ENCODE measurements at regions not wholly inside any gene's neighbourhood (a gene's known extent, or its start where the extent isn't known, plus 50 kb on each side); places are given as distances from the start of the nearest gene placed in this dataset.

DNA sequence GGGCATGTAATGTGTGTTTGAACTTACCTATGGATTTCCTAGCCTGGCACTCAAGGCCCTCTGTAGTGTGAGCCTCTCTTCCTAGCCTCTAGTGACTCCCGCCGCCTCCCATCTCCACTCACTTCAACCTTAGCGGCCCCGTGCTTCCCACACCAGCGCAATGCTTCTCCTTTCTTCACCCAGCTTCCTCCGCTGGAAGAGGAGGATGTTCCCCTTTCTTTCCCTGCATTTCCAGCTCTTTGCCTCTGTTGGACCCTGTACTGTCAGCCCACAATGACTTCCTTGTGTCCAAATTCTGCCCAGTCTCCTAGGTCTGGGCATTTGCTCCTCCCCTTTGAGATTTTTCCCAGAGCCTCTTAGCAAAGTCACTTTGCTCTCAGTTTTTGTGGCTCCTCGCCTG lies 138.1 kb upstream of the IRF2BP2 start:
- Mint-ChIP-seq H3K4me3 (no peak overlapping the region), H3K27me3 (no peaks in the 10 kb centered on the region), H3K9me3 (no peaks in the 10 kb centered on the region), H3K4me1 (no peaks in the 10 kb centered on the region), H3K36me3 (ENCODE audit: low read depth) (no peaks in the 10 kb centered on the region), H3K27ac (no peak overlapping the region)
- TF ChIP-seq CTCF (IDR thresholded peaks at IDR 0.05) = no peak
- ChIA-PET CTCF (no interaction called here), POLR2A (interaction anchor here (1.5 kb wide), 1 partner anchor 23 kb away, joined by 3 read pairs; no protein-coding TSS in a partner anchor)
- ATAC-seq (ENCODE audit: low read depth) (no peak), DNase-seq (no peak)
- intact Hi-C loops (cut with micrococcal nuclease) = no loop called here

DNA sequence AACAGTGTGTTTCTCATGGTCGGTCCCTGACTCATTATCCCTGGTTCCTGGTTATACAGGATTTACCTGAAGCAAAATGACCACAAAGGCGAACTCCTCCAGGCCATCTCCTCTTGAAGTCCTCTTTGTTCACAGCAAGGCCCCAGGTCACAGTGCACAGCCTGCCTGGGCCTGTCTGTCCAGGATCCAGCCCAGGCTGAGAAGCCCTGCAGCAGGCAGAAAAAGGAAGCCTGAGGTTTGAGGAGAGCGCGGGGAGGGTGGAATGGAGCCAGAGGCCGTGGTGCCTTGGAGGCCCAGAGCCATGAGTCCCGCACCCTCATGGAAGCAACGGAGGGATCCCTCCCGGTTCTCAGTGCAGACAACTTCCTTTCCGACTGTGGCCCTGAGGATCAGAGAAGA lies 136.8 kb upstream of the IRF2BP2 start:
- Mint-ChIP-seq H3K27me3 (no peaks in the 10 kb centered on the region), H3K36me3 (ENCODE audit: low read depth) (no peaks in the 10 kb centered on the region), H3K4me1 (no peaks in the 10 kb centered on the region), H3K4me3 (no peak overlapping the region), H3K27ac (no peak overlapping the region), H3K9me3 (no peaks in the 10 kb centered on the region)
- ATAC-seq (ENCODE audit: low read depth) (no peak), DNase-seq (no peak)
- POLR2A ChIA-PET = interaction anchor here (1.5 kb wide), 1 partner anchor 24 kb away, joined by 3 read pairs; no protein-coding TSS in a partner anchor
- no peak for TF ChIP-seq CTCF (IDR thresholded peaks at IDR 0.05)
- CTCF ChIA-PET = no interaction called here
- intact Hi-C loops (cut with micrococcal nuclease) = no loop called here

DNA sequence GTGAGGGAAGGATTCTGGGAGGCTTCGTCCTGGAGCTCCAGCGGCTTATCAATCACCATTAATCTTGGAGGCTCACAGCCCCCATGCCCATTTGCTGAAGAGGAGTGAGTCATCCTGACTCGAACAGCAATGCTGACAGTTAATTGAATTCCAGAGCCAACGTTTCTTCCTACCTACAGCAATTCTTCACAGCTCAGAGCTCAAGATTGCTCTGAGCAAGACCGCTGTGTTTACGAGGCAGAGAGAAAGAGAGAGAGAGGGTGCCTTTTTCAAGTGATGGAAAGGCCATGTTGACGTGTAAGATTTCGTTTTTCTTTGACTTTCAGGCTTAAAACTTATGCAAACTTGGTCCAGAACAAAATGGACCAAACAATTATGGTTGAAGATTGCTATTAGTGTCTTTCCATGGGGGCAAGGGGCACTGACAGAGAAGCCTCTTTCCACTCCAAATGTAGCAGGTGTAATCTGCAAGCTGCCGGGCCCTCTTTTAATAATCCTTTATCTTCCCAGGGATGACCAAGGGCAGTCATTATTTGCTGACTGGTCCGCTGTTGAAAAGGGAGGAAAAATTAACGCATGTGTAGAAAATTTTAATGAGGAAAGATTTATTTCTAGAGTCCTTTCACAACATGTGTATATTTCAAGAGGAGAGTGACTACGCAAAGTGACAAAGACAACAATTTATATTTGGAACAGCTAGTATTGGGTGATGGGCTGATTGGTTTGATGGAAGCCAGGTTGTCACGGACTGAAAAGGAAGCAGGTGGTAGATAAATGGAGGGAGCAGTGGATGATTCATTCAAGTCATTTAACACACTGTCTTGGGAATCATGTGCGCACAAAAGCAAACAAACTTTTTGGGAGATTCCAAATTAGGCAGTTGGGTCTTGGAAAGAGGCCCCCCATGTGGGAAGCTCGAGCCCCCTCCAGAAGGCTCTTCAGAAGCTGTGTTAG lies 136.1 kb upstream of the IRF2BP2 start:
- TF ChIP-seq CTCF (IDR thresholded peaks at IDR 0.05) = no peak
- CTCF ChIA-PET = no interaction called here
- H3K36me3 Mint-ChIP-seq (ENCODE audit: low read depth) = no peaks in the 10 kb centered on the region

GRCh38 chr1:234745276-234745675 lies 135.3 kb upstream of the IRF2BP2 start:
- Mint-ChIP-seq H3K4me1 (no peaks in the 10 kb centered on the region), H3K36me3 (ENCODE audit: low read depth) (no peaks in the 10 kb centered on the region), H3K4me3 (no peak overlapping the region), H3K27me3 (no peaks in the 10 kb centered on the region), H3K9me3 (no peaks in the 10 kb centered on the region), H3K27ac (no peak overlapping the region)
- no peak for TF ChIP-seq CTCF (IDR thresholded peaks at IDR 0.05)
- DNase-seq (no peak), ATAC-seq (ENCODE audit: low read depth) (no peak)
- ChIA-PET POLR2A (no interaction called here), CTCF (no interaction called here)
- intact Hi-C loops (cut with micrococcal nuclease) = no loop called here

More for the DNA sequence above, 136.1 kb upstream of the IRF2BP2 start:
- H3K4me3 Mint-ChIP-seq = no peak overlapping the region
- POLR2A ChIA-PET = no interaction called here
- no peak overlapping the region for H3K27ac Mint-ChIP-seq
- H3K9me3 Mint-ChIP-seq = no peaks in the 10 kb centered on the region
- DNase-seq (no peak), ATAC-seq (ENCODE audit: low read depth) (no peak)
- no peaks in the 10 kb centered on the region for H3K4me1 Mint-ChIP-seq
- intact Hi-C loops (cut with micrococcal nuclease) = no loop called here
- H3K27me3 Mint-ChIP-seq = no peaks in the 10 kb centered on the region

DNA sequence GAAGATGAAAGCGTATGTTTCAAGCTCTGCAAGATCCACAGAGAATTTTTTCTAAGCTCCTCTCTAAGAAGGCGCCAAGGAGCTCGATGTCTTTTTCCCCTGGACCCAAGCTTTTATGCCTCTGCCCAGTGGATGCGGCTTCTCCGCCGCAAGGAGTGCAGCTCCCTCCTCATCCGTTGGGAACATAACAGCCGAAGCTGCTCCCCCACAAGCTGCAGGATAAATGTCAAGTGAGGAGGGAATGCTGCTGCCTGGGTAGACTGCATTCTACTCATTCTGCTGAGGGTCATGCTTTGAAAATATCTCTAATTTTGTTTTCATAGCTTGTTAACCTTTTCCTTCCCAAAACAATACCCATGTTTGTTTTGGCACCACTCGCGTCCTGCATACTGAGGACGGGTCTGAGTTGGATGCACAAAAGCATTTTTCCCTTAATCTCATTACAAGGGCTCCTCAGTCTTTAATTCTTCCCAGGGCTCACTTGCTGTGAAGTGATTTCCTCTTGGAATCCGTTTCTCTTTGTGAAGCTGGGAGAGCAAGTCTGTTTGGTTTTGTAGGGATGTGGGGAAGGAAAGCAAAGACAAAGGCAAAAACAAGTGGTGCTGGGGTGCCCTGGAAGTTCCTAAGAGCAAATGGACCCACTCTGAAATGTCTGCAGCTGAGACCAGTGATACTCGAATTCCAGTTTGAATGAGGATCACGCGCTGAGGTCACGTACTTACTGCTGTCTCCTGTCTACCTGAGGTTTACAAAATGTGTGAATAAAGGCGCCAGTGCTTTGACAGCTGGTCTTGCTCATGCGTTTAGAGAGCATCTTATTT lies 134.0 kb upstream of the IRF2BP2 start:
- Mint-ChIP-seq H3K27me3 (no peaks in the 10 kb centered on the region), H3K4me1 (no peaks in the 10 kb centered on the region), H3K9me3 (no peaks in the 10 kb centered on the region), H3K4me3 (no peak overlapping the region), H3K27ac (no peak overlapping the region), H3K36me3 (ENCODE audit: low read depth) (no peaks in the 10 kb centered on the region)
- ChIA-PET POLR2A (no interaction called here), CTCF (interaction anchor here (0.8 kb wide), 1 partner anchor 245 kb away, joined by 3 read pairs; no protein-coding TSS in a partner anchor)
- intact Hi-C loops (cut with micrococcal nuclease) = no loop called here
- no peak for ATAC-seq (ENCODE audit: low read depth)
- DNase-seq = no peak
- TF ChIP-seq CTCF (IDR thresholded peaks at IDR 0.05) = no peak
